H1 (cell line): ENCODE measurements at regions not wholly inside any gene's neighbourhood (a gene's known extent, or its start where the extent isn't known, plus 50 kb on each side); places are given as distances from the start of the nearest gene placed in this dataset.

Experiments used
- CTCF ChIA-PET: fragments of 300-600 bp; sonication (Branson Sonifier 250); formaldehyde crosslinking; loops from one replicate; lab custom pipeline; 2021; ENCODE audit not compliant: partially characterized antibody; lab: Charles Lee
- POLR2A ChIA-PET: fragments of 300-600 bp; sonication (Branson Sonifier 250); formaldehyde crosslinking; loops from one replicate; lab custom pipeline; 2021; ENCODE audit warnings: inconsistent platforms; ENCODE audit not compliant: partially characterized antibody; lab: Charles Lee
- DNase-seq, 2 experiments: peaks; one replicate each; pipeline versions ENCODE4 v3.0.0 to v3.0.0-alpha.2; 2010 to 2022; ENCODE audit warnings: low spot score in 2 of 2, low read depth in 1 of 2, mixed read lengths in 1 of 2
- FAIRE-seq: peaks from 2 replicates; lab custom pipeline; 2011; peaks lifted over from hg19 to GRCh38; lab: Jason Lieb, UNC
- H2AFZ ChIP-seq: 2 replicates; pipeline ENCODE4 v1.8.1; 2012; ENCODE audit warnings: low read length, inconsistent platforms
- H2AK5ac ChIP-seq: 2 replicates; pipeline ENCODE4 v1.6.1; 2013; ENCODE audit warnings: low read depth, low read length
- H2BK120ac ChIP-seq: replicated peaks from 2 replicates; pipeline ENCODE3; 2013; ENCODE audit warnings: low read depth, low read length, inconsistent platforms
- H2BK12ac ChIP-seq: 2 replicates; pipeline ENCODE4 v1.6.1; 2013; ENCODE audit warnings: low read depth, low read length
- H2BK15ac ChIP-seq: 2 replicates; pipeline ENCODE4 v1.6.1; 2013; ENCODE audit warnings: low read length
- H2BK20ac ChIP-seq: 2 replicates; pipeline ENCODE4 v1.6.1; 2013; ENCODE audit warnings: low read length
- H2BK5ac ChIP-seq: 2 replicates; pipeline ENCODE4 v1.6.1; 2013; ENCODE audit warnings: low read depth, low read length
- H3K14ac ChIP-seq: 2 replicates; pipeline ENCODE4 v1.6.1; 2013; ENCODE audit warnings: inconsistent platforms; ENCODE audit not compliant: insufficient read length
- H3K18ac ChIP-seq: 2 replicates; pipeline ENCODE4 v1.6.1; 2013; ENCODE audit warnings: low read length; ENCODE audit errors: extremely low read depth
- H3K23ac ChIP-seq: 2 replicates; pipeline ENCODE4 v1.6.1; 2013; ENCODE audit warnings: inconsistent platforms; ENCODE audit not compliant: insufficient read length
- H3K23me2 ChIP-seq: 2 replicates; pipeline ENCODE4 v1.6.1; 2013; ENCODE audit warnings: low read depth, low read length
- H3K27ac ChIP-seq: 2 replicates; pipeline ENCODE4 v1.6.1; 2011; ENCODE audit warnings: low read depth, low read length, inconsistent platforms
- H3K27me3 ChIP-seq, 4 experiments: replicated peaks in 1 of 4; 1 replicate in 1 of 4; 2 replicates in 3 of 4; pipeline versions ENCODE4 v1.6.1 to v1.8.1; 2011 to 2013; ENCODE audit warnings: low read length in 3 of 4, mild to moderate bottlenecking in 3 of 4, inconsistent platforms in 2 of 4, mixed read lengths in 2 of 4, moderate library complexity in 1 of 4; ENCODE audit not compliant: control insufficient read depth in 3 of 4, insufficient read depth in 3 of 4; ENCODE audit errors: extremely low read depth in 1 of 4
- H3K36me3 ChIP-seq, 4 experiments: 2 replicates each; pipeline versions ENCODE4 v1.6.1 to v1.8.1; 2011 to 2013; ENCODE audit warnings: mild to moderate bottlenecking in 4 of 4, low read length in 3 of 4, moderate library complexity in 2 of 4, control low read depth in 1 of 4, inconsistent platforms in 1 of 4; ENCODE audit not compliant: insufficient read depth in 4 of 4, control insufficient read depth in 2 of 4
- H3K4ac ChIP-seq: replicated peaks from 2 replicates; pipeline ENCODE3; 2013; ENCODE audit warnings: low read length, low read depth, mixed read lengths, inconsistent platforms; ENCODE audit not compliant: insufficient read length
- H3K4me1 ChIP-seq, 4 experiments: replicated peaks in 1 of 4; 1 replicate in 1 of 4; 2 replicates in 3 of 4; pipeline versions ENCODE4 v1.6.1 to v1.8.1; 2011 to 2013; ENCODE audit warnings: low read length in 3 of 4, inconsistent platforms in 2 of 4, mixed read lengths in 1 of 4; ENCODE audit not compliant: insufficient read depth in 4 of 4, control insufficient read depth in 3 of 4
- H3K4me2 ChIP-seq, 2 experiments: 2 replicates each; pipeline versions ENCODE4 v1.6.1 to v1.8.1; 2011 to 2013; ENCODE audit warnings: low read depth in 2 of 2, low read length in 2 of 2, control low read depth in 1 of 2, inconsistent platforms in 1 of 2, mild to moderate bottlenecking in 1 of 2; ENCODE audit not compliant: insufficient read depth in 1 of 2
- H3K4me3 ChIP-seq, 4 experiments: fragments of 200-600, 300-600 bp in 1 of 4; sonication (generic), shearing (Covaris generic), sonication (Bioruptor Twin) in 1 of 4; 2 replicates each; pipeline versions ENCODE4 v1.5.1 to v1.8.1; 2011 to 2016; ENCODE audit warnings: low read length in 4 of 4, low read depth in 3 of 4, control low read depth in 2 of 4, inconsistent platforms in 2 of 4, mild to moderate bottlenecking in 2 of 4, mixed read lengths in 1 of 4, moderate library complexity in 1 of 4; ENCODE audit not compliant: insufficient read depth in 2 of 4; ENCODE audit errors: extremely low read depth in 1 of 4
- H3K56ac ChIP-seq: replicated peaks from 2 replicates; pipeline ENCODE3; 2013; ENCODE audit warnings: low read depth, mild to moderate bottlenecking, mixed read lengths, low read length, inconsistent platforms; ENCODE audit not compliant: insufficient read length
- H3K79me1 ChIP-seq: 2 replicates; pipeline ENCODE4 v1.6.1; 2013; ENCODE audit warnings: low read depth, low read length, control low read depth
- H3K79me2 ChIP-seq, 2 experiments: 2 replicates each; pipeline versions ENCODE4 v1.6.1 to v1.8.1; 2012 to 2013; ENCODE audit warnings: low read length in 2 of 2, mild to moderate bottlenecking in 2 of 2, inconsistent platforms in 1 of 2; ENCODE audit not compliant: insufficient read depth in 2 of 2, control insufficient read depth in 1 of 2
- H3K9ac ChIP-seq, 4 experiments: replicated peaks in 1 of 4; 1 replicate in 1 of 4; 2 replicates in 3 of 4; pipeline versions ENCODE4 v1.6.1 to v1.8.1; 2011 to 2013; ENCODE audit warnings: low read depth in 3 of 4, low read length in 3 of 4, control low read depth in 2 of 4, mild to moderate bottlenecking in 2 of 4, moderate library complexity in 2 of 4, inconsistent platforms in 1 of 4; ENCODE audit errors: extremely low read depth in 1 of 4
- H3K9me3 ChIP-seq, 2 experiments: 2 replicates each; pipeline versions ENCODE4 v1.6.1 to v1.8.1; 2012 to 2013; ENCODE audit warnings: mild to moderate bottlenecking in 2 of 2, moderate library complexity in 2 of 2, control low read depth in 1 of 2, inconsistent platforms in 1 of 2, low read depth in 1 of 2, low read length in 1 of 2, mixed read lengths in 1 of 2; ENCODE audit not compliant: insufficient read depth in 2 of 2
- H4K20me1 ChIP-seq, 2 experiments: replicated peaks in 1 of 2; 2 replicates each; pipeline versions ENCODE3 to v1.8.1; 2011 to 2013; ENCODE audit warnings: inconsistent platforms in 2 of 2, low read length in 2 of 2, mild to moderate bottlenecking in 1 of 2; ENCODE audit not compliant: insufficient read depth in 2 of 2, control insufficient read depth in 1 of 2
- H4K5ac ChIP-seq: 2 replicates; pipeline ENCODE4 v1.6.1; 2013; ENCODE audit warnings: low read length, low read depth, mixed read lengths, inconsistent platforms; ENCODE audit not compliant: insufficient read length
- H4K8ac ChIP-seq: 2 replicates; pipeline ENCODE4 v1.8.0; 2013; ENCODE audit warnings: mild to moderate bottlenecking, moderate library complexity, low read length, inconsistent platforms; ENCODE audit not compliant: insufficient read depth; ENCODE audit errors: extremely low read depth
- H4K91ac ChIP-seq: replicated peaks from 2 replicates; pipeline ENCODE3; 2013; ENCODE audit warnings: low read length, mixed read lengths, inconsistent platforms; ENCODE audit not compliant: insufficient read length
- CBX5 ChIP-seq: fragments of 300-800, 300-1000 bp; sonication (generic); IDR thresholded peaks from 2 replicates; pipeline ENCODE4 v1.7.1; 2016; ENCODE audit warnings: antibody characterized with exemption, low read length, low read depth
- CTBP2 ChIP-seq: IDR thresholded peaks from 2 replicates; pipeline ENCODE4 v1.7.0; 2011; ENCODE audit warnings: borderline replicate concordance, mild to moderate bottlenecking, moderate library complexity, mixed read lengths, low read length; ENCODE audit not compliant: insufficient read depth, insufficient read length
- KDM4A ChIP-seq: IDR thresholded peaks from one replicate; pipeline ENCODE4 v1.7.1; 2012; ENCODE audit warnings: low read depth, mild to moderate bottlenecking, moderate library complexity, low read length, inconsistent platforms; ENCODE audit not compliant: severe bottlenecking
- SRF ChIP-seq: IDR thresholded peaks from 2 replicates; pipeline ENCODE4 v1.6.1; 2011; ENCODE audit warnings: mild to moderate bottlenecking, low read depth, low read length, moderate library complexity
- YY1 ChIP-seq: IDR thresholded peaks from 2 replicates; pipeline ENCODE4 v1.6.1; 2011; ENCODE audit warnings: low read depth, mild to moderate bottlenecking, low read length
- WGBS, 2 experiments: shearing (Covaris generic) in 1 of 2; methylation state at CpG; one replicate each; pipeline versions ENCODE4 v1.1.6 to v1.1.7; 2013 to 2015; ENCODE audit warnings: low lambda C conversion rate in 2 of 2, mixed read lengths in 2 of 2, inconsistent platforms in 1 of 2, low coverage in 1 of 2, missing lambda C conversion rate in 1 of 2; ENCODE audit not compliant: insufficient replicate concordance in 2 of 2, insufficient coverage in 1 of 2, insufficient read length in 1 of 2; ENCODE audit errors: extremely low coverage in 1 of 2, missing lambda C conversion rate in 1 of 2; 5-methylcytosine and 5-hydroxymethylcytosine counted together

- POLR2A ChIA-PET = no interaction called here
- Histone ChIP-seq H3K79me1 (no peaks in the 10 kb centered on the region), H4K91ac (no peak overlapping the region), H3K4me1 (peaks cover 0 to 5% (median 0%) of the 10 kb centered on the region in 4 experiments; a peak in 1 of 7 replicates), H4K8ac (no peak overlapping the region), H3K27ac (no peak overlapping the region), H2BK20ac (no peak overlapping the region), H3K79me2 (no peaks in the 10 kb centered on the region)
- WGBS, 2 experiments = 76% methylated on average over 5 of the region's 5 CpGs; no CpG with 5 or more reads in 1 of the 2 experiments
- TF ChIP-seq KDM4A = no peak
- no peak for TF ChIP-seq YY1
- TF ChIP-seq SRF = no peak
- no peak for TF ChIP-seq CBX5
- no peak for TF ChIP-seq CTBP2
- TF ChIP-seq, all 59 proteins: peak for 0
- H2BK120ac ChIP-seq = no peak overlapping the region
- H3K18ac ChIP-seq = no peak overlapping the region
- H3K4me2 ChIP-seq = no peak overlapping the region
- H2AK5ac ChIP-seq = no peak overlapping the region
- no peaks in the 10 kb centered on the region for H3K23me2 ChIP-seq
- H4K20me1 ChIP-seq = no peaks in the 10 kb centered on the region
- no peak for FAIRE-seq
- no peaks in the 10 kb centered on the region for H3K9me3 ChIP-seq
- no peaks in the 10 kb centered on the region for H3K36me3 ChIP-seq
- no peaks in the 10 kb centered on the region for H3K27me3 ChIP-seq
- no peak overlapping the region for H3K23ac ChIP-seq
- H3K14ac ChIP-seq = no peak overlapping the region
- no peak overlapping the region for H3K4ac ChIP-seq
- no peak overlapping the region for H2BK5ac ChIP-seq
- H3K9ac ChIP-seq = no peak overlapping the region
- H2BK15ac ChIP-seq = no peak overlapping the region
- no peak overlapping the region for H2BK12ac ChIP-seq
- H3K56ac ChIP-seq = no peak overlapping the region
- DNase-seq = no peak
- CTCF ChIA-PET = no interaction called here
- no peak overlapping the region for H4K5ac ChIP-seq
- H3K4me3 ChIP-seq = no peak overlapping the region
- H2AFZ ChIP-seq = no peak overlapping the region
Observed at GRCh38 chr12:75670216-75670615, 158.8 kb upstream of the KRR1 start.
